ENCODE measurements at regions not wholly inside any gene's neighbourhood (a gene's known extent, or its start where the extent isn't known, plus 50 kb on each side); places are given as distances from the start of the nearest gene placed in this dataset.
"Not testable (repeated sequence)": the region's sequence is repeated elsewhere in the genome, so short reads cannot be mapped to it uniquely, and the experiment has no call there.

GRCh38 chr9:97773091-97773490 is 76.0 kb upstream of the XPA start:
- peak; percentile 28 for DNase-seq (ENCODE audit: low spot score)

- DNase-seq (ENCODE audit: low spot score) = peak; percentile 14
Observed at GRCh38 chr9:97773723-97774122, 76.6 kb upstream of the XPA start.

GRCh38 chr9:97774673-97775072 is 77.5 kb upstream of the XPA start:
- no peak for DNase-seq (ENCODE audit: low spot score)

- not testable (repeated sequence) for DNase-seq (ENCODE audit: low spot score)
Observed at GRCh38 chr9:97778740-97779139, 74.3 kb upstream of the FOXE1 start.

GRCh38 chr9:97779608-97780007 is 73.4 kb upstream of the FOXE1 start:
- no peak for DNase-seq (ENCODE audit: low spot score)

GRCh38 chr9:97781902-97782301 is 71.1 kb upstream of the FOXE1 start:
- DNase-seq (ENCODE audit: low spot score) = no peak

GRCh38 chr9:97786341-97786740 is 66.7 kb upstream of the FOXE1 start:
- peak; percentile 71 for DNase-seq (ENCODE audit: low spot score)

GRCh38 chr9:97787551-97787950 is 65.5 kb upstream of the FOXE1 start:
- DNase-seq (ENCODE audit: low spot score) = no peak

GRCh38 chr9:97788763-97789663 is 64.0 kb upstream of the FOXE1 start:
- DNase-seq (ENCODE audit: low spot score) = peak; percentile 60

GRCh38 chr9:97790542-97790941 is 62.5 kb upstream of the FOXE1 start:
- no peak for DNase-seq (ENCODE audit: low spot score)

GRCh38 chr9:97791542-97791941 is 61.5 kb upstream of the FOXE1 start:
- DNase-seq (ENCODE audit: low spot score) = no peak

- DNase-seq (ENCODE audit: low spot score) = no peak
Observed at GRCh38 chr9:97793067-97793466, 60.0 kb upstream of the FOXE1 start.

- peak; percentile 60 for DNase-seq (ENCODE audit: low spot score)
Observed at GRCh38 chr9:97794666-97795065, 58.4 kb upstream of the FOXE1 start.

- DNase-seq (ENCODE audit: low spot score) = not testable (repeated sequence)
Observed at GRCh38 chr9:97796176-97796575, 56.9 kb upstream of the FOXE1 start.

- no peak for DNase-seq (ENCODE audit: low spot score)
Observed at GRCh38 chr9:97801180-97801579, 51.8 kb upstream of the FOXE1 start.

GRCh38 chr9:97802276-97802675 is 50.8 kb upstream of the FOXE1 start:
- peak; percentile 94 for DNase-seq (ENCODE audit: low spot score)

GRCh38 chr9:97803167-97804058 is 49.6 kb upstream of the FOXE1 start:
- peak; percentile 87 for DNase-seq (ENCODE audit: low spot score)

Measured in kidney tubule cell (primary cell).